ENCODE measurements at regions not wholly inside any gene's neighbourhood (a gene's known extent, or its start where the extent isn't known, plus 50 kb on each side); places are given as distances from the start of the nearest gene placed in this dataset.
"Not testable (repeated sequence)": the region's sequence is repeated elsewhere in the genome, so short reads cannot be mapped to it uniquely, and the experiment has no call there.

DNA sequence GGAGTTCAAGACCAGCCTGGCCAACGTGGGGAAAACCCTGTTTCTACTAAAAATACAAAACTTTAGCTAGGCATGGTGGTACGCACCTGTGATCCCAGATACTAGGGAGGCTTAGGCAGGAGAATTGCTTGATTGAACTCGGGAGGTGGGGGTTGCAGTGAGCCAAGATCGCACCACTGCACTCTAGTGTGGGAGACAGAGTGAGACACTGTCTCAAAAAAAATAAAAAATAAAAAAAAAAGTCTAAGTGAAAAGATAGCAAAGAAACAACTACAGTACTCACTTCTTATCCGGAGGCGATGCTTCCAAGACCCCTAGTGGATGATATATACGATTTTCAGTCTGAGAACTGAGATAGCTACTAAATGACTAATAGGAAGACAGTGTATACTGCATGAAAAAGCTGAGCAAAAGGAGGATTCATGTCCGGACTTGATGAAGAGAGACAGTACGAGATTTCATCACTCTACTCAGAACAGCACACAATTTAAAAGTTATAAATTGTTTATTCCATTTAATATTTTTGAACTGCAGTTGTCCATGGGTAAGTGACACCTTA is 138.7 kb upstream of the GOLGA6L6 start:
- DNase-seq = not testable (repeated sequence)

DNA sequence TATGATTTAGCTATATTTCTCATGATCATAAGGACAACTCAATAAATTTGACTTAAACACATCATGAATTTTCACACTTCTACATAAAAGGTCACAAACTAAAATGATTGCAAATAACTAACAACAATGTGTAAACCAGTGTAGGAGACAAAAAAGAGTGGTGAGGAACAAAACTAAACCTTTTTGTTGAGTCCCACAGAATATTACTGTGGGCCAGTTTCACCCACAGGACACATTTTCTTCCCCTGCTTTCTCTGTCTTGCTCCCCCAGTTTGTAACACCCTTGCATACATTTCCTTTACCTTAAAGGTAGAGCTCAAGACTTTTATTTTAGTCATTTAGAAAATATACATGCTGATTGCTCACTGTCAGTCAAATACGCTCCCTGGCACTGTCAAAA is 130.9 kb upstream of the GOLGA6L6 start:
- no peak for DNase-seq

DNA sequence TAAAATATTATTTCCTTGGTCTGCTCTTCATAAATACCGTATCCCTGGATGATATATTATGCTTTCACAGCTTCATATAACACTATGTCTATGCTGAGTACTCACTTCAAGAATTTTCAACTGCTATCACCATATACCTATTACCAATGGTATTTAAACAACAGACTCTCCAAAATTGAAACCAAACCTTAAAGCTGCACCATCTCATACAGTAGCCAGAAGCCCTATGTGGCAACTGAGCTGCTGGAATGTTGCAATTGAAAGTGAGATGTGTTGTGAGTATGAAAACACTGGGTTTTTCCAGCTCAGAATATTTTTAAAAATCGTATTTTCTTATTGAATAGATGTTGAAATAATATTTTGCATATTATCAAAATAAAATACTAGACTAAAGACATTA is 130.1 kb upstream of the GOLGA6L6 start:
- no peak for DNase-seq

DNA sequence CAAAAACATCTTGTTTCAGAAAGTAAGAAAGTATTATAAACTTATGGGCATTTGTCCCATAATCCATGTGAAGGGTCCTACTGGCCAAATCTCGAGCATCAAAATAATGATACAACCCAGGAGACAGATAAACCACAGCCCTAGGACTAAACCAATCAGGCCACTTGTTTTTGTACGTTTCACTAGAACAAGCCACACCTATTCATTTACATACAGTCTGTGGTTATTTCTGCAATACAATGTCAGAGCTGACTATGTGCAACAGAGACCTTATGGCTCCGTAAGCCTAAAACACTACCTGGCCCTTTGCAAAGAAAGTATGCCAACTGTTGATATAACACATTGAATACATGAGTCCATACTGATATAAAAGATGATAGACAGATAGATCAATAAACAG is 124.8 kb upstream of the GOLGA6L6 start:
- not testable (repeated sequence) for DNase-seq

DNA sequence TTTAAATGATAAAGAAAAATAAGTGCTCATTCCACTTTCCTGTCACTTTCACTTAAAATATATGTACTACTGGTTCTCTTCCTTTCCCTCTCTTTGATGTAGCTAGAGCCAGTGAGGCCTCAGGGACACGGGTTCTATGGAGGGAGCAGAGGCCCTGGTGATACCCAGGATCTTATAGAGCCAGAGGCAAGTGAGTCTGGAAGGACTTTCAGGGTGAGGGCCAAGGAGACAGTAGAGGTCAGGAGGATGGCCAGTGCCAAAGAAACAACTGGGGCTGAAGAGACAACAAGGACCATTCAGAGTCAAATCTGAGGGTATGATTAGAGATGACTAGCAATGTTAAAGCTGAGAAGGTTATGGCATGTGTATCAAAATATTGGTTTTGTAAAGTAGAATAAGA is 124.1 kb upstream of the GOLGA6L6 start:
- no peak for DNase-seq

DNA sequence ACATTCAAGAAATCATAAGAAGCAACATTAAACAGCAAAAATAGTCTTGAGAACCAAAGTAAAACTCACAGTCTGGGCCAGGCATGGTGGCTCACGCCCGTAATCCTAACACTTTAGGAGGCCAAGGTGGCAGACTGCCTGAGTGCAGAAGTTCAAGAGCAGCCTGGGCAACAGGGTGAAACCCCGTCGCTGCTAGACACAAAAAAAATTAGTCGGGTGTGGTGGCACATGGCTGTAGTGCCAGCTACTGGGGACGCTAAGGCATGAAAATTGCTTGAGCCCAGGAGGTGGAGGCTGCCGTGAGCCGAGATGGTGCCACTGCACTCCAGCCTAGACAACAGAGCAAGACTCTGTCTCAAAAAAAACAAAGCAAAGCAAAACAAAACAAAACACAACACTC is 117.7 kb upstream of the GOLGA6L6 start:
- DNase-seq = no peak

DNA sequence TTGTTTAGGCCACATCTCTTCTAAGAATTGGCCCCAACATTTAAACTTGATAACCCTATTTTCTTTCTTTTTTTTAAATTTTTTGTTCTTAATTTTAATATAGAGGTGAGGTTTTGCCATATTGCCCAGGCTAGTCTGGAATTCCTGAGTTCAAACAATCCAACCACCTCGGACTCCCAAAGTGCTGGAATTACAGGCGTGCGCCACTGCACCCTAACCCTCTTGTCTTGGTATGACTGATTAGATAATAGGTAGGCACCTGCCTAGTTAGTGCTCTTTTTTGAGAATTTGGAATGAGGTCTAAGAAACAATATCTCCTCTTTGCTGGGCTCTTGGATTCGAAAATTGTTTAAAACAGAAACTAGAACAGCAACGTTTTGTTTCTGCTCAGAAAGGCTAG is 116.4 kb upstream of the GOLGA6L6 start:
- no peak for DNase-seq

DNA sequence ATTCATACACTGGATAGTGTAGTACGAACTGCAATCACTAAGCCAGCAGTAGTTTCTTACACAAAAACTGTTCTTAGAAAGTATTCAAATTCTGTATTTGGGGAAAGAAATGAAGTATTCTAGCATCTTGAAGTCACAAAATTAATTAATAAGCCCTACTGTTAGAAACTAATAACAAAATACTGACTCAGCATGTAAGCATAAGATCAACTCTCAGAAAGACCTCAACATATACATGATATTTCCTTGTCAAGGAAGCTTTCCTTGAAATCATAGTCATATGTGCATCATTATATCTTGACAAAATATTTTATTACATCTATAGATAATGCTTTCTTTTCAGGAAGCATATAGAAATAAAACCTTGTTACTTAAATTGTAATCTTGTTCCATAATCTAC is 115.5 kb upstream of the GOLGA6L6 start:
- no peak for DNase-seq

DNA sequence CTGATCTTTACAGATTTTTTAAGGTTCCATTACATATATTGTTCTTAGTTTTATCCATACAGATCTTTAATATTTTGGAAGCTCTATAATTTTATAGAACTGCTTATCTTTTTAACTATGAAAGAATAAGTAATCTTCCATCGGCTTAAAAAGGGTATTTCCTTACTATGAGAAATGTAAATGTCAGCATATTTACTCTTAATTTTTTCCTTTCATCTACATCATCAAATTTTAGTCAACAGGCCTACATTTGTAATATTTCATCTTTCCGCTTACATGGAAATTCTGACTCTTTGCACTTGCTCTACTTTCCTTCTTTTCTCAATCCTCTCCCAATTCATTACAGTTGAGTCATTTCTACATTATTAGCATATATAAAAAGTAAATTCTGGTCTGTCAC is 111.3 kb upstream of the GOLGA6L6 start:
- DNase-seq = no peak

DNA sequence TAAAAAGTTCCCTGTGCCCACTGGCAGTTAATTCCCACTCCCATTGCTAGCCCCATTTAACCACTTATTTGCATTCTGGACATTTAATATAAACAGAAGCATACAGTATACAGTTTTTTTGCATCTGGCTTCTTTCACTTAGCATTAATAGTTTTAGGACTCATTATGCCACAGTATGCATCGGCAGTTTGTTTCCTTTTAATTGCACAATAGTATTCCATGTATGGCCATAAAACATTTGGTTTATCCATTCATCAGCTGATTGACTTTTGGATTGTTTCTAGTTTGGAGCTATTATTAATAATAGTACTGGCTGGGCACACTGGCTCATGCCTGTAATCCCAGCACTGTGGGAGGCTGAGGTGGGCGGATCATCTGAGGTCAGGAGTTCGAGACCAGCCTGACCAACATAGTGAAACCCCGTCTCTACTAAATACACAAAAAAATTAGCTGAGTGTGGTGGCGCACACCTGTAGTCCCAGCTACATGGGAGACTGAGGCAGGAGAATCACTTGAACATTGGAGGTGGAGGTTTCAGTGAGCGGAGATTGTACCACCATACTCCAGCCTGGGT is 106.9 kb upstream of the GOLGA6L6 start:
- DNase-seq = not testable (repeated sequence)

DNA sequence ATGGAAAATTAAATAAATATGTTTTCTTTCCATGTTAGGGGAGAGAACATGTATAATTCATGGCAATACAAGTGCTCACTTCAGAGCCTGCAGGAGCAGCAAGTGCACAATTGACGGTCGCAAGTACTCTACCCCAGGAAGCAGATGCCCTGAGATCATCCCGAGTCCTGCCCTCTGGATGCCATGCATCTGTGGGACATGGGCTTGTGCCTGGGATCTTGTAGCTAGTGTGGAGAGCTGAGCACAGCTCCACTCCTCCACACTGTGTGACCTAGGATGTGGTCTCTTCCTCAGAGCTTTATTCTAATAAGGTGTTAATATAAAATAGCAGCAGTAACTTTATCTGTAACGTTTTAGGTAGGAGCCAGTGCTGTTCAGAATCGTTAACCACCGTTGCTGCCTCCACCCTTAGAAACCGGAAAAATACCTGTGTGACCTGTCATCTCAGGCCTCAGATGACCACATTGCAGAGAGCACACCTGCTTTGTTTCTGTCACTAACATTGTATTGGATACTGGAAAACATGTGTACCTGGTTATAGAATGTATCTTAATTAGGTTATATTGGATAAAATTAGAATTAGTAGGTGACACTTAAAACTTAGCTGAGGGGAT is 105.0 kb upstream of the GOLGA6L6 start:
- no peak for DNase-seq

DNA sequence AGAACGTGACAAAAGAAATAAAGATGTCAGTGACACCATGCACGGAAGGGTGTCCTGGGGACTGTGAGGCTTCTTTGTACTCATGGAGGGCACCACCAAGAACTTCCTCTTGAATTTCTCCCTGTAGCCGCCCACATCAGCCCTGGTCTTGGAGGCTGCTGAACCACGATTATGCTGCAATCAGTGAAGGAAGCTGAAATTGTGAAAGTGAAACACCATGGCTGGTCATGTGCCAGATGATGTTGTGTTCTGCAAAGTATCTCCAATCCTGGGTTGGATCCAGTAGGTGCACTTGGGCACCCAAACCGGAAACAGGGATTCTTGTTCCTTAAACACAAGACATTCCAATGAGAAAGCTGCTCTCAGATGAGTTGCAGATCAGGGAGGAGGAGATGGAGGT is 104.4 kb upstream of the GOLGA6L6 start:
- peak in 2 of 5 experiments; percentile 34 to 39 for DNase-seq

DNA sequence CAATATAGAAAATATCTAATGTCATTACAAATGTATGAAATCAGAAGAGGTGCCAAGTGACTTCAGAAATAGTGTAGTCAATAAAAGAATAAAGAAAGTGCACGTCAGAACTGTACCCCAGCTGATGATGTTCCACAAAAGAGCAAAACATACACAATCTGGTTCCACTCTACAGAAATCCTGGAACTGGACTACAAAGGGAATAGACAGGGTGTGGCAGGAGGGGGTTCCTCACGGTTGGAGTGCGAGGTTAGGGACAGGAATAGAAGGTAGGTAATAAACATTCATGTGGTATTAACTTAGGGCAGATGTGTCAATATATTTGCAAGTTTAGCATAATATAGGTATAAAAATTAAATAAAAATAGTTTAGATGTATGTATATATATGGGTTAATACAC is 103.3 kb upstream of the GOLGA6L6 start:
- no peak for DNase-seq

DNA sequence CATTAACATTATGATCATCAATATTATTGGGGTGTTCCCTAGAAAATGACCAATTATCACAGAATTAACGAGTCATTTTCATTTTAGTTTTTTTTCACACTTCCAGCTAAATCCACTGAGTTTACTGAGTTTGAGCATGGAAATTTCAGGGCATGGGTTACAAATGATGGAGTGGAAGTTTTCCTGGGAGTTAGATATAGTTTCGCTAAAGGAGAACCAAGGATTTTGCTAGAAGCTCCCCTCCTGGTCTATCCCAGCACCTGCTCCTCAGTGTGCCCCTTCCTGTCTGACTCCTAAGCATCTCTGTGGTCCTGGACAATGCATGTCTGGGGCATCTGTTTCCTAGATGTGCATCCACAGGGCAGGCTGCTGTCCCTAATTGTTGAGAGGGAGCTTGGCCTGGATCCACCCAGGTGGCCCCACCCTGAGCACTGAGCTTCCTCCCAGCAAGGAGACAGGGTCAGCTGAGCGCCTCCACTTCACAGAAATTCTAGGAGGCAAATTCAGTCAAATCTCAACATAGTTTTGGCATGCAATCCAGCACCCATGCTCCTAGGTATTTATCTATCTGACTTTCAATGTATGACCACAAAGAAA is 102.3 kb upstream of the GOLGA6L6 start:
- no peak for DNase-seq

DNA sequence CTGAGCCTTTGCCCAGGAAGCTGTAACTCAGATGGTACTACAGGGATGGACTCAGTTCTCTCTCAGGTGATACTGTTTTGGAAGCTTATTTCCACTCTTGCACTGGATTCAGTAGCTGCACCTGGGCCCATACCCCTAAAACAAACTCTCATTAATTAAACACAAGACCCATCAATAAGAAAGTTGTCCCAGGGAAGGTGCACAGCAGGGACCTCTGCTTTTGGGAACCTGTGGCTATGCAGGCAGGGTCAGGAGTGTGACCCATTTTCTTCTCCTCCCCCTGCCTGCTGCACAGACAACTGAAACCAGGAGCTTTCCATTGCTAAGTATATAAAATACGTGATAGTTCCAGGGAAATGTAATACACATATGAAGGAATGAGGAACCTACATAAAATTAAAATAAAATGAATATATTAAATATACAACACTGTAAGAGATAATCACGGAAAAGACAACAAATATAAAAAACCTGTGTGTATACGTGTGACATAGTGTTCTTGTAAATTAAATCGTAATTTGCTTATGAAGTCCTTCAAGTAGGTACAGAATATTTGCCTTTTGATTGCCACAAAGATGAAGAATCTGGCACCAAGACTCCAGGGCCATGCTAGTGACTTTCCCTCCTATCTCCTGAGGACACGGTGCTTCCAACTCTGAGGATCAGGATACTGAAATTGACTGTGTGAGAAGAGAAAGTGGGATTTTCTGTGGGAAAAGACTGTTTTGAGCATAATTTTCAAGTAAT is 101.6 kb upstream of the GOLGA6L6 start:
- DNase-seq = no peak

DNA sequence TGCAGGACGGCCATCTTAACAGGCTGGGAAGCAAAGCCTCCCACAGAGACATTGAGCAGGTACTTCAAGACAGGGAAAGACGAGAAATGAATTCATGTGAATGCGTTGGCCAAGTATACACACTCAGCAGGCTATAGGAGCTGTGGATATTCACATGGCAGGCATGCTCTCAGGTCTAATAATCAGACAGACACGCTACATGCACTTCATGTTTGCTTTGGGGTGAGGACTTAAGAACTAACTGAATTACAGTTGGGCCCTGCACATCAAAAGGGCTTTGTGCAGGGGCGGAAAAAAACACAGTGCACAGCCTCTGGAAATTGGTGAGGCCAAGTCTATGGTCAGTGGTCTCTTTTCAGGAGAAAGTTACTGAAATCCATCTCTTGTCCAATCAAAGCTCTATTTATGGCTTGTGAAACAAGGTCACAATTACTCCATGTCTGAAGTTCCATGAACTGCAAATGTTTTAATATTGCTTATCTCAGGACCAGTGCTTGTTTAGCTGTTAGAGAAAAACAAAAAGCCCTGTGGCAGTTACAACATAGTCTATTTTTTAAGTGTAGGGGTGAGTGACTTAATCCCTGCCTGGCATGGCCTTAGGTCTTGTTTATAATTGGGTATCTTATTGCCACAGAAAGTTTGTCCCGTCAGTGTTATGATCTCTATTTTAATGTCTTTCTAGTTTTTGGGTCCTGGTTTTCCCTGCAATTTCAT is 100.6 kb upstream of the GOLGA6L6 start:
- DNase-seq = no peak

DNA sequence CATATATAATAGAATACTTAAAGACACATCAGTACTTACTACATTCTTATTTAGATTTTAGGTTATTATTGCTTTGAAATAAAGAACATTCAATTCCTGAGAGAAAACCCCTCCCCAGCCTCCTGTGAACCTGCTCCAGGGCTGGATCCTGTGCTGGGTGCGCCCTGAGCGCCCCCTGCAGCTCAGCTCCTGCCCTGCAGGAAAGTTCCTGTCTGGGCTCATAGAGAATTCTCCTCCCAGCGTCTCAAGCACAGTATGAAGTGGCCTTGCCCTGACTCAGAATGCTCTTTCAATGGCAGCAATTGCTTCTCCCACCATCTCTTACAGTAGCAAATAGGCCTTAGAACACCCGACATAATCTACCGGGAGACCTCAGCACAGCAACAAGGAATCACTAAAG is 98.8 kb upstream of the GOLGA6L6 start:
- not testable (repeated sequence) for DNase-seq

DNA sequence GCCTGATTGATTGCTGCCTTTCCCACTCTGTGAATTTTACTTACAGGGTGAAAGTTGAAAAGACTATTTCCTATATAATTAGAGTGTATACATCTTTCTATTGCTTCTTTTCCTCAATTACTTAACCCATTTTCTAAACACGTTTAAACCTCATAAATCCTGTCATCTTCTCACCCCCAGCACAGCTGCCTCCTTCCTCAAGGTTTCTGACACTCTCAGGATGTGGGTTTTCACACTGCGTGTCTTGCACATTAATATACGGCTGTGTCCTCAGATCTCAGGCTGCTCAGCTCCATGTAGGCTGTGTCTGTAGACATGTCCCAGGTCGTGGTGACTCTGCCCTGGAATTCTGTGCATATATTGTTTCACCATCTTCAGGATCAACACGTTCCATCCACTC is 97.6 kb upstream of the GOLGA6L6 start:
- not testable (repeated sequence) for DNase-seq

DNA sequence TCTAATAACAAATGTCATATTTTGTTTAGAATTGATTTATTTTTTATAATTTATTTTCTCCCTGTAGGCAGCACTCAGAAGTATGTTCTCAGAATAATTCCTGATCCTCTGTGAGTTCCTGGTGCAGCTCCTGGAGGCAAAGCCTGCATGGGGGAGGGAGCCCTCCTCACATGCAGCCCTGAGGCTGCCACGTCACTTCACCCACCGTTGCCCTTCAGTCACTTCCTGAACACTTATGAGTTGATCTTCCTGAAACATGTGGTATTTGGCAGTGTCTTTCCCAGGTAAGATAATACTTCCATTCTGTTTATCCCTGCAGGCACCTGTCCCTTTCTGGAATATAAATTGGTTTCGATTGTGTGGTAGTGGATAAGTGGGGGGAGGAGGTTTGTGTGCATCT is 95.9 kb upstream of the GOLGA6L6 start:
- DNase-seq = not testable (repeated sequence)

DNA sequence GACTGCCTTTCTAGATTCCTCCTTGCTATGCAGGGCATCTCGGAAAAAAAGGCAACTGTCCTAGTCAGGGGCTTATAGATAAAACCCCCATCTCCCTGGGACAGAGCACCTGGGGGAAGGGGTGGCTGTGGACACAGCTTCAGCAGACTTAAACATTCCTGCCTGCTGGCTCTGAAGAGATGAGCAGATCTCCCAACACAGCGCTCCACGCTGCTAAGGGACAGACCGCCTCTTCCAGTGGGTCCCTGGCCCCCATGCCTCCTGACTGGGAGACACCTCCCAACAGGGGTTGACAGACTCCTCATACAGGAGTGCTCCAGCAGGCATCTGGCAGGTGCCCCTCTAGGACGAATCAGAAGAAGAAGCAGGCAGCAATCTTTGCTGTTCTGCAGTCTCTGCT is 87.9 kb upstream of the GOLGA6L6 start:
- DNase-seq = not testable (repeated sequence)

DNA sequence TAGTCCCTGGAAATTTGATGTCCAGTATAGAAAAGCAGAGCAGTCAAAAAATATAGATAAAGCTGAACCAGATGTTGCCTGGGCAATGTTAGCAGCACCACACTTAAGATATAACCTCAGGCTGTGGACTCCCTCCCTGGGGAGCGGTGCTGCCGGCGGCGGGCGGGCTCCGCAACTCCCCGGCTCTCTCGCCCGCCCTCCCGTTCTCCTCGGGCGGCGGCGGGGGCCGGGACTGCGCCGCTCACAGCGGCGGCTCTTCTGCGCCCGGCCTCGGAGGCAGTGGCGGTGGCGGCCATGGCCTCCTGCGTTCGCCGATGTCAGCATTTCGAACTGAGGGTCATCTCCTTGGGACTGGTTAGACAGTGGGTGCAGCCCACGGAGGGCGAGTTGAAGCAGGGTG is 86.9 kb upstream of the GOLGA6L6 start:
- DNase-seq = not testable (repeated sequence)

DNA sequence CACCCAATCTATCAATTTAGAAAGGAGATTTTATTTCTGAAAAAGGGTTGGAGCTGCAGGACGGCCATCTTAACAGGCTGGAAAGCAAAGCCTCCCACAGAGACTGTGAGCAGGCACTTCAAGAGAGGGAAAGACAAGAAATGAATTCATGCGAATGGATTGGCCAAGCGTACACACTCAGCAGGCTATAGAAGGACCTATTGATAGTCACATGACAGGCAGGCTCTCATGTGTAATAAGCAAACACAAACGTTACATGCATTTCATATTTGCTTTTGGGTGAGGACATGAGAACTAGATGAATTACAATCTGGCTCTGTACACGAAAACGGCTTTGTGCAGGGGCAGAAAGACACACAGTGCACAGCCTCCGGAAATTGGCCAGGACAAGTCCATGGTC is 83.9 kb upstream of the GOLGA6L6 start:
- not testable (repeated sequence) for DNase-seq

DNA sequence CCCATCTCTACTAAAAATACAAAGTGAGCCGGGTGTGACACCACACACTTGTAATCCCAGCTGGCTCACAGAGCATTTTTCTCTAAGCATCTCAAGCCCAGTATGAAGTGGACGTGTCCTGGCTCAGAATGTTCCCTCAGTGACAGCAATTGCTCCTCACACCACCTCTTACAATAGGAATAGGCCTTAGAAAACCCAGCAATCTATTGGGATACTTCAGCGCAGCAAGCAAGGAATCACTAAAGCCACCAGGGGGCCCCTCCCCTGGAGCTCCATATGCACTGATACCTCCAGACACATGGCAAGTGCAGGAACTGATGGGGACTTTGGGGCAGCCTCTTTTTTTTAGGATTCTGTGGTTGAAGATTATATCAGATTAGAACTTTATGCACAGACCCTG is 82.5 kb upstream of the GOLGA6L6 start:
- not testable (repeated sequence) for DNase-seq
